Renal cortical epithelial cell (primary cell): ENCODE measurements at regions not wholly inside any gene's neighbourhood (a gene's known extent, or its start where the extent isn't known, plus 50 kb on each side); places are given as distances from the start of the nearest gene placed in this dataset.
A peak's percentile ranks its signal among the peaks of the same experiment; 100 is the strongest.

Experiments
- DNase-seq: peaks from one replicate; pipeline ENCODE4 v3.0.0-alpha.2; 2011; ENCODE audit warnings: low read depth

DNA sequence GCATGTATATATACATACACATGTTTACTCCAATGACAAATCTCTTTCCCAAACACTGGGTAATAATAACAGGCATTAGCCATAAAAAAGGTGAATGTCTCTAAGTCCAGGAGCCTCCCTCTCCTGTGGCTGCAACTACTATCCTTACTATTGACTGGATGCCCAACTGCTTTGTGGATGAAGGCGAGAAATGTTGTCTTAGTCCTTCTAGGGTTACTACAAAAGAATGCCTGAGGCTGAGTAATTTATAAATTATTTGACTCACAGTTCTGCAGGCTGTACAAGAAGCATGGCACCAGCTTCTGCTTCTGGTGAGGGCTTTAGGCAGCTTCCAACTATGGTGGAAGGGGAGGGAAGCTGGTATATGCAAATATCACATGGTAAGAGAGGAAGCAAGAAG, 366.0 kb upstream of the DDHD1 start:
- peak; percentile 39 for DNase-seq

GRCh38 chr14:53517270-53517960, 364.3 kb upstream of the DDHD1 start:
- peak; percentile 21 for DNase-seq

GRCh38 chr14:53516261-53516774, 363.2 kb upstream of the DDHD1 start:
- no peak for DNase-seq

GRCh38 chr14:53515276-53515675, 362.2 kb upstream of the DDHD1 start:
- DNase-seq, result no peak

DNA sequence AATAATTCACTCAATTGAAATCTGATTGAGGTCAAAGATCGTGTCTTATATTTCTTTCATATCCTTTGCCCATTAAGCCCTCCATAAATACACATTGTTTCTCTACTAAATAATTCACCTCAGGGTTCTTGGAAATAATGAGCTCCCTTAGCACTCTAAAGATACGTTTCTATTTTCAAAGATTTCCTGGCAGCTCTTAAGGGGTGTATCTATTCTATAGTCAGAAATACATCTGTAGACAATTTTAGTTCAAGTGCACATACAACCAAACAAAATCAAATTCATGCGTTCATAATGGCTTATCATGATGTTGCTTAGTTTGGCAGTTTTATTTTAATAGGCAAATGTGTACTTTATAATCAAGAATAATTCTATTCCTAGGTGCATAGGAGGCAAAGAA, 361.1 kb upstream of the DDHD1 start:
- DNase-seq, result no peak

GRCh38 chr14:53510281-53510912, 357.3 kb upstream of the DDHD1 start:
- DNase-seq, result no peak

GRCh38 chr14:53509276-53510244, 356.4 kb upstream of the DDHD1 start:
- no peak for DNase-seq

DNA sequence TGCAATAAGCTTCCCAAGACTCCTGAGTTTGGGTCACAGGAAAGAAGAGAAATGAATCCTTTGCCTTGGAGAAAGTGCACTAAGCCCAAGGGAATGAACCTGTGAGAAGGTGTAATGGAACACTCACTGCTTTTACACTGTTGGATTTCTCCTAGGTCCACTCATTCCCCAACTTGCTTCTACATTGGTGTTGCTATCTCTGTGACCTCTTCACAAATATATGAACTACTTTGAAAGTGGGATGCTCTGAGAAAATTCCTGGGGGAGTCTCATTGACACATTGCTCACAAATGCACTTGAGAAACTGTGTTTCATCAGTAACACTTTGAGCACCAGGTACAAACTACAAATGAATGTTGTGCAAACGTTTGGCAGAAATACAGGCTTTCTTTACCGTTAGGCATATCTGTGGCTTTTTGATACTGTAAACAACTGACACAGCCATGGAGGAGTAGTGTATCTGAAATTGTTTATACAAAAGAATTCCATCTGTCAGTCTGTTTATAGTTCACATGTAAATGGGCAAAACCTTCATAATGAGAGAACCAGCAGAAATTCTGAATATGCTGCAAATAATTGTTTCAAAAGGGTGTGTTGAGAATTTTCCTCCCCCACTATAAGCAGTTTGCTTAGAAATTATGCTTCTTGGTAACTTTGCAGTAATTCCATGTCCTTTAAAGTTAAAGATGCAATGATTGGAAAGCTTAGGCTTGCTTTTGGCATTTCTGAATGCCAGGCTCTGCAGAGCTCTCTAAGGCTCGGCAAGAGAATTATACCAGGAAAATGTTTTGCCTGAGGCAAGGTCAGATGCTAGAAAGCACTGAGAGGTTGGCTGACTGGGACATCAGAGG, 348.5 kb upstream of the DDHD1 start:
- DNase-seq, result peak; percentile 66

DNA sequence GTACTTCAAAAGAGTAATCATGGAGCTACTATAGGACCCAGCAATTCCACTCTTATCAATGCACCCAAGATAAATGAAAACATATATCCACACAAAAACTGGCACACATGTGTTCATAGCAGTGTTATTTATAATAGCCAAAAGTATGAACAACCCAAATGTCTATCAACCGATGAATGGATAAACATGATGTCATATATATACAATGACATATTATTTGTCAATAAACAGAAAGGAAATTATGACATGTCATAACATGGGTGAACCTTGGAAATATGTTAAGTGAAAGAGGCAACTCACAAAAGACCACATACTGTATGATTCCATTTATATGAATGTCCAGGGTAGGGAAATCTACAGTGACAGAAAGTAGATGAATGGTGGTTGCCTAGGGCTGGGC, 347.1 kb upstream of the DDHD1 start:
- no peak for DNase-seq

DNA sequence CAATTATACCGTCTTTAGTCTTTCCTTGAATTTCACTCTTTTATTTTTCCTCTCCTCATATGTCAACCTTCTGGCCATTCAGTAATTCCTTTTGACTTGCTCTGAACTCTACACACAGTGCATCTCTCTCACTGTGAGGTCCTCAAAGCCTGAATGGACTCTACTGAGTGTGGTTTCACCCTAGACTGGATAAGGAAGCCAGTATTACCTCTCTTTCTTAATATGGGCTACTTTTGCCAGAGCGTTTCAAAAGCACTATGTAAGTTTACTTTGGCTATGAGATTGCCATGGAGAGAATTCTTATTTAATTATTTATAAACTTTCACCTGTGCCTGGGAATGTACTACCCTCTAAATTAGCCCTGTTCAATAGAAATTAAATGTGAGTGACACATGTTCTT, 343.5 kb upstream of the DDHD1 start:
- peak; percentile 22 for DNase-seq

GRCh38 chr14:53495846-53496343, 342.8 kb upstream of the DDHD1 start:
- DNase-seq, result no peak

- DNase-seq, result no peak
These were observed 341.5 kb upstream of the DDHD1 start for GRCh38 chr14:53494587-53494986.

- DNase-seq, result no peak
These were observed 340.7 kb upstream of the DDHD1 start for GRCh38 chr14:53493860-53494259.

GRCh38 chr14:53493320-53493719, 340.2 kb upstream of the DDHD1 start:
- peak; percentile 86 for DNase-seq

- peak; percentile 41 for DNase-seq
These were observed 338.8 kb upstream of the DDHD1 start for GRCh38 chr14:53491884-53492277.

DNA sequence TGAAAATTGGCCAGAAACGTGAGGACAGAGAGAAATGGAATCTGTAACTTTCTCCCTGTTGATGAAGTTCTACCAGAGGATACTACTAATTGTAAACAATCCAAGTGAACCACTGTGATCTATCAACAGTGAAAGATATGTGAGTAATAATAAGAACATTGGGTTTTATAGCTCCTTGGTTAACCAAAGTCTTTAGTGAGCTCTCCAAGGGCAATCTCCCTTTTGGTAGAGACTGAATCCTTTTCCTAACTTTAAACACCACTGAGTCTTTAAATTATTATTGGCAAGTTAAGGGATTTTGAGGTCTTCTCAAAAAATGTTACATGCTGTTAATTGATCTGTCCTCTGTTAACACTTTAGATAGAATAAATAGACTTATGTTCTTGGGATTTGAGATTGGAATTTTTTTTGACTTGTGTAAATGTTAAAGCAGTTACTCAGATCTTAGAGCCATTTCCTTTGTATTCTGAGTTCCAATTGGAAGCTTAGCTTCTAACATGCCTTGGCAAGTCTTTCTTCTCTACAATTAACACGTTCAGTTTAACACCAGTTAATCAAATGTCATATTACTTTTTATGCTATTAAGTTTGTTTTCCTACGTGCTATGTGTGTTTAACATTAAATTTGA, 338.2 kb upstream of the DDHD1 start:
- peak; percentile 57 for DNase-seq

DNA sequence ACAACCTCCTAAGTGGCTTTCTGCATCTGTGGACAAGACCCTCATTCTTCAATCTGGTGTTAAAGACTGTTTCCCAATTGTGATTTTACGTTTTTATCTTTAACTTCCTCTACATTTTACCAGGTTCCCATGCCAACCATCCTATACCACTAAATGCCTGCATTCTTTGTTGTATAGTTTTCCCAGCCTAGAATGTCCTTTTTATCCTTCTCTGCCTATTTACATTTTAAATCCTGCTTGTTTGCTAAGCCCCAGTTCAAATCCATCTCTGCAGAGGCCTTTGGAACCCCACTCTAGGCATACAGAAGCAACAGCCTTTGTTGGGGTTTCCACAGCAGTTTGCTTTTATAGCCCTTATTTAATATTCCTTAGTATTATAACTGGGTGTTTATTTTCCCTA, 325.1 kb upstream of the DDHD1 start:
- DNase-seq, result no peak

DNA sequence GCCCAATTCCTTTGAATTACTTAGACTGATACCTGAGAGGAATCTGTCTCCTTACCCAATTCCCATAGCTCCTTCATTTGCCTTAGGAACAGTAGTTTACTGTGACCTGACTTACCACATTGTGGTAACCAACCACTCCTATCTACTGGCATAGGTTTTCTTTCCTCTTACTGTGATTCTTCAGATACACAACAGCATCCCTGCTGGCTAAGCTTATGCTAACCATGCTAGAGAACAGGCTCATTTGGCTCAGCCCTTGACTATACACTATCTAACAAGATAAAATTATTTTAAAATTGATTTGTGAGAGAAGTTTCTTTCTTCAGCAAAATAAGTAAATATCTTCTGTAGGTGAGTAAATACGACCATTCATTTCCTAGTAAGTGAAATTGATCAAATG, 320.4 kb upstream of the DDHD1 start:
- no peak for DNase-seq

DNA sequence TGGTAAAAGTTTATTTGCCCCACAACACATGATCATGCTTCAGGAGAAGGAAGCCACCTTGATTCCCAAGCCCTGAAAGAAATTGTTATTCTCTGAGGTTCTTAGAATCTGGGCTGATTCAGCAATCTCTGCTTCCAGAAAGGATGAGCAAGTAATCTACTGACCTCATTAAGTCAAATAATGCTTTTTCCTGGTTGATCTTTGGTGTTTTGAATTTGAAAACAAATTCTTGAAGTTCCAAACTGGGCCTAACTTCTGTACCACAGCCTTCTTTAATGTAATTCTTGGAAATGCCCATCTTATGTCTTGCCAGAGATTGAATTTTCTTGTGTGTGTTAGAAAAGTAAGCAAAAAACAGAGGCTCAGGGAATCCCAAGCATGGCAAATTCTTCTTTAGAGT, 319.2 kb upstream of the DDHD1 start:
- no peak for DNase-seq

GRCh38 chr14:53470351-53471043, 317.4 kb upstream of the DDHD1 start:
- peak; percentile 15 for DNase-seq
